Right ventricle myocardium superior (tissue), 1 donor: ENCODE measurements at regions not wholly inside any gene's neighbourhood (a gene's known extent, or its start where the extent isn't known, plus 50 kb on each side); places are given as distances from the start of the nearest gene placed in this dataset.

ENCODE experiments used
- ATAC-seq: fragments of 200-7000 bp; cut with Tn5 transposase; one replicate; pipeline ENCODE4 v1.9.1; 2020; ENCODE audit warnings: mild to moderate bottlenecking; ENCODE audit not compliant: poor library complexity
- DNase-seq: peaks from one replicate; pipeline ENCODE4 v3.0.0-alpha.2; 2020
- intact Hi-C: fragments of 100-400 bp; cut with DNase I; formaldehyde crosslinking; loops from one replicate; pipeline ENCODE4 v1.11.2; 2022
- donor health status: DM: no; HTN: yes; CAD: no; lungs with severe emphysema.

- peak; percentile 27 for ATAC-seq
- no peak for DNase-seq
- intact Hi-C loops = no loop called here
Measured at GRCh38 chr1:244347942-244348341, 103.8 kb downstream of the ADSS2 start.

- ATAC-seq (peak; percentile 62), DNase-seq (no peak)
- intact Hi-C loops = no loop called here
Measured at GRCh38 chr1:244349103-244349531, 102.6 kb downstream of the ADSS2 start.

- ATAC-seq (no peak), DNase-seq (no peak)
- intact Hi-C loops = no loop called here
Measured at GRCh38 chr1:244349581-244350001, 102.1 kb downstream of the ADSS2 start.

- DNase-seq (no peak), ATAC-seq (no peak)
- intact Hi-C loops = no loop called here
Measured at GRCh38 chr1:244350027-244350426, 101.7 kb downstream of the ADSS2 start.

- intact Hi-C loops = no loop called here
- ATAC-seq (no peak), DNase-seq (no peak)
Measured at GRCh38 chr1:244352156-244352830, 99.4 kb downstream of the ADSS2 start.

- DNase-seq (no peak), ATAC-seq (peak; percentile 84)
- intact Hi-C loops = no loop called here
Measured at GRCh38 chr1:244353551-244354091, 98.1 kb downstream of the ADSS2 start.

GRCh38 chr1:244354810-244355278 is 96.9 kb downstream of the ADSS2 start:
- no peak for ATAC-seq
- no peak for DNase-seq
- intact Hi-C loops = no loop called here

GRCh38 chr1:244356376-244356775 is 95.3 kb downstream of the ADSS2 start:
- no peak for DNase-seq
- ATAC-seq = no peak
- intact Hi-C loops = no loop called here
